ENCODE measurements at regions not wholly inside any gene's neighbourhood (a gene's known extent, or its start where the extent isn't known, plus 50 kb on each side); places are given as distances from the start of the nearest gene placed in this dataset.

GRCh38 chr4:19774690-19775256 lies 476.9 kb upstream of the SLIT2 start:
- no peaks in the 10 kb centered on the region for H4K20me1 ChIP-seq (ENCODE audit: control insufficient read depth, insufficient read depth, insufficient read length)
- no peaks in the 10 kb centered on the region; the same call in 1 of the 2 replicates for H3K27me3 Mint-ChIP-seq (ENCODE audit: low read depth)
- H3K14ac ChIP-seq (ENCODE audit: insufficient read depth, low read length): no peak overlapping the region
- H3K36me3 Mint-ChIP-seq (ENCODE audit: insufficient read depth in 1 of 3, low read depth in 3 of 3): peaks cover 0 to 3% (median 2%) of the 10 kb centered on the region in 3 experiments; a peak in 3 of 7 replicates
- H3K9me3 Mint-ChIP-seq: peaks cover 4% of the 10 kb centered on the region in 2 experiments; a peak in 3 of 5 replicates
- H3K9me3 ChIP-seq (ENCODE audit: control insufficient read depth, low read depth, low read length): no peaks in the 10 kb centered on the region
- H3K4me1 ChIP-seq (ENCODE audit: insufficient read depth, low read length): no peaks in the 10 kb centered on the region
- no CpG with 5 or more reads among the region's 2 CpGs for WGBS (ENCODE audit: extremely low coverage, insufficient read length, low lambda C conversion rate)
- H3K27ac ChIP-seq (ENCODE audit: insufficient read length, low read depth, low read length): no peak overlapping the region
- H3K18ac ChIP-seq (ENCODE audit: insufficient read length, low read depth, low read length): no peak overlapping the region
- no peak overlapping the region for H2BK15ac ChIP-seq (ENCODE audit: low read depth, low read length)
- H2BK120ac ChIP-seq (ENCODE audit: low read depth, low read length, poor library complexity, severe bottlenecking): no peak overlapping the region
- H3K79me1 ChIP-seq (ENCODE audit: insufficient read depth, low read depth, low read length, poor library complexity, severe bottlenecking): no peaks in the 10 kb centered on the region
- no peak overlapping the region for H2BK12ac ChIP-seq (ENCODE audit: insufficient read length, low read depth, low read length)
- H3K4me3 Mint-ChIP-seq: no peak overlapping the region
- H3K56ac ChIP-seq (ENCODE audit: insufficient read length, low read depth, low read length): no peak overlapping the region
- no peak overlapping the region for H2AK5ac ChIP-seq (ENCODE audit: insufficient read length, low read length)
- no peaks in the 10 kb centered on the region for H3K4me1 Mint-ChIP-seq
- H3T11ph ChIP-seq (ENCODE audit: low read length): no peak overlapping the region
- DNase-seq: no peak
- H3K4ac ChIP-seq (ENCODE audit: low read depth, low read length): no peak overlapping the region
- H3K79me2 ChIP-seq (ENCODE audit: insufficient read depth, low read length): no peaks in the 10 kb centered on the region
- no peak overlapping the region for H2BK20ac ChIP-seq (ENCODE audit: low read depth, low read length, poor library complexity, severe bottlenecking)
- H3K27ac Mint-ChIP-seq: no peak overlapping the region
- H4K91ac ChIP-seq (ENCODE audit: insufficient read length, low read depth, low read length): no peak overlapping the region
- H2AFZ ChIP-seq (ENCODE audit: low read length): no peak overlapping the region
- no peak overlapping the region for H3K9ac ChIP-seq (ENCODE audit: extremely low read depth, insufficient read length, low read length)
- H2BK5ac ChIP-seq (ENCODE audit: insufficient read length, low read length): no peak overlapping the region
- H3K27me3 ChIP-seq (ENCODE audit: insufficient read depth, low read length): no peaks in the 10 kb centered on the region
- H3K23me2 ChIP-seq (ENCODE audit: insufficient read length, low read depth, low read length, poor library complexity, severe bottlenecking): no peaks in the 10 kb centered on the region
- no peak overlapping the region for H3K23ac ChIP-seq (ENCODE audit: insufficient read length, low read depth, low read length)
- H4K8ac ChIP-seq (replicated peaks; ENCODE audit: insufficient read length, low read depth, low read length): no peak overlapping the region
- no peak overlapping the region for H3K4me2 ChIP-seq (ENCODE audit: insufficient read depth, insufficient read length, low read length)
- no peak overlapping the region for H4K5ac ChIP-seq (ENCODE audit: insufficient read length, low read depth, low read length)
- no peak for TF ChIP-seq CTCF (conservative IDR thresholded peaks at IDR 0.05)
